ENCODE measurements at regions not wholly inside any gene's neighbourhood (a gene's known extent, or its start where the extent isn't known, plus 50 kb on each side); places are given as distances from the start of the nearest gene placed in this dataset.
"Not testable (repeated sequence)": the region's sequence is repeated elsewhere in the genome, so short reads cannot be mapped to it uniquely, and the experiment has no call there.

- DNase-seq, result not testable (repeated sequence)
Observed at GRCh38 chr15:77896147-77897112, 181.1 kb downstream of the TBC1D2B start.

DNA sequence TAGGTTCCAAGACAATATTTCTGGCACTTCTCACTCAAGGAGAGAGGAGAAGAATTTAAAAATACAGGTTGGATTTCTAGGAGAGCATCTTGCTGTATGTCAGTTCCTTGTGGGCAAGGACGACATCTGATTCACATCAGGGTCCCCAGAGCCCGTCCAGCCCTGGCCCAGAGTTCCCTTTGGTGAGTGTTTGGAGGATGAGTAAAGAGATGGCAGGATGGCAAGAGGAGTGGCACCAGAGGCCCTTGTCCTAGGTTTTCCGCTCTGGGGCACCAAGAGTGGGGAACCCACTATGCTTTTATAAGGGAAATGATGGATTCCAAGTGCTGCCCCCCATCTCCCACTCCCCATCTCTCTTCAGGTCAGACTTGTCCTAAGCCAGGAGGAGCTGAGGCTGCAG lies 181.8 kb downstream of the TBC1D2B start:
- no peak for DNase-seq

GRCh38 chr15:77895145-77895544 lies 182.4 kb downstream of the TBC1D2B start:
- not testable (repeated sequence) for DNase-seq

DNA sequence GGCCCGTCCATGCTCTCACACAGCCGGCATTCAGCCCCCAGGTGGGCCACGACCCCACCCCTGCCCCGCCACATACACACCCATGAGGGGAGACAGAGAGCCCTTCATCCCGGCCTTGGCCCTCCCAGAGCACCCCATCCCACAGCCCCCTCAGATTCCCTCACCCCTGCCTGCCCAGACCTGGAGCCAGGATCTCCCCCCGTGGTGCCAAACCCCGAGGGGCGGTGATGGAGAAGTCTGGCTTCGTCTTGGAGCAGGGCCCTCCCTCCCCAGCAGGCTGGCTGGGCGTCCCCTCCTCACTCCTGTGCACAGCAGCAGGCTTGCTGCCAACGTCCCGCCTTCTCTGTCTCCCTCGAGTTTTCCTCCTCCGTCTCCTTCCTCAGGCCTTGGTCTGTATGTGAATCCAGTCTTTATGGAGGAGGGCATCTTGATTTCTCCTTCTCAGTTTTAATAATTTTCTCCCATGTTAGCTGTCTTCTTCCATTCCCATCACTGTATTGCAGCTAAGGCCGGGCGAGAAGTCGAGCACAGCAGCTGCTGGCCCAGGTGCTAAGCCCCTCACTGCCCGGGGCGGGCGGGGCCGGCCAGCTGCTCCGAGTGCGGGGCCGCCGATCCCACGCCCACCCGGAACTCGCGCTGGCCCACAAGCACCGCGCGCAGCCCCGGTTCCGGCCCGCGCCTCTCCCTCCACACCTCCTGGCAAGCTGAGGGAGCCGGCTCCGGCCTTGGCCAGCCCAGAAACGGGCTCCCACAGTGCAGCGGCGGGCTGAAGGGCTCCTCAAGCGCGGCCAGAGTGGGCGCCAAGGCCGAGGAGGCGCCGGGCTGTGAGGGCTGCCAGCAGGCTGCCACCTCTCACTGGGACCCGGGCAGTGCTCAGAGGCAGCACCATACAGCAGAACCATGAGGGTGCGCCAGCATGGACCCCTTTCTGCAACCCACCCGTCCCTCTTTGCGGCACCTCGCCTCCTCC lies 183.6 kb downstream of the TBC1D2B start:
- DNase-seq, result not testable (repeated sequence)

DNA sequence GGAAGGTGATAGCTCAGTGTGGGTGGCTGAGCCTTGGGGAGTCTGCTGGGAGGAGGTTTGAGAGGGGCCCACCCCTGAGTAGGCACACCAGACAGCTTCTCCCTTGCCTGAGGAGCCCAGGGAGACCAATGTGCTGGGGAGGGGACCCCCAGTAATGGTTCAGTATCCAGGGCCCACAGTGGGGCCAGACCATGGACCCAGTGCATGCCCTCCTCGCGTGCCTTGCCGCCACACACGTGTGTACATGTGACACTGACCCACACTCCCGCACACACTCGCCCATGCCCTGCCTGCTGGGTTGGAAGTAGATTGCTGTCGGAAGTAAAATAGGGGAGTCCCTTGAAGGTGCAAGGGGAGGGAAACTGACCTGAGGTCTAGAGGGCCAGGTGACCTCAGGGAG lies 184.3 kb downstream of the TBC1D2B start:
- not testable (repeated sequence) for DNase-seq

DNA sequence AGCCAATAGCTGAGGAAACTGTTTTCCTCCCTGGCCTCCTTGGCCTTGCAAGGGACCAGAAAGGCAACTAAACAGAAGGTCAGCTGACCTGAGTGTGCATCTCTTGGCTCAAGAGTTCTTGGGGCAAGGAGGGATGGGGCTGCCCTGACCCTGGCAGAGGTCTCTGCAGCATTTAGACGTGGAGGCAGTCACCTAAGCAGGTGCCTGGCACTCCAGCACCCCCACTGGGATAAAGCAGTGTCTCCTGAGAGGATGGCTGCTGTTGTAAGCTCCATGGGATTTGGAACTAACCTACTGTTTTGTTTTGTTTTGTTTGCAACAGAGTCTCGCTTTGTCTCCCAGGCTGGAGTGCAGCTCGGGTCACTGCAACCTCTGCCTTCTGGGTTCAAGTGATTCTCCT lies 185.2 kb downstream of the TBC1D2B start:
- DNase-seq, result no peak

DNA sequence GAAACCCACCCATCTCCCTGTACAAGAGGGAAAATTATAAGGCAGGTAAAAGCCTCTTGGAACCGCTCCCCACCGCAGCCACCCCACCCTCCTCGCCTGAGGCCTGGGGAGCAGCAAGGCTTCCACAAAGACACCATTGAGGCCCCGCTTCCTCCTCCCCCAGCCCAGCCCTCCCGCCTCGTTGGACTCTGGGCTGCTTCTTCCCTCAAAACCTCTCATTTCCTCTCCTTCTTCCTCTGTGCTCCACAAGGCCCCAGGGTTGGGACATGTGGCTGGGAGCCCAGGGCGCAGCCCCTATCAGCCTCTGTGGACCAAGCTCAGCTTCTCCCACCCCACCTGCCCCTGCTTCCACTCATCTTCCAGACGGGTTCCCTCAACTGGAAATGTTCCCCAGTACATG lies 185.6 kb downstream of the TBC1D2B start:
- DNase-seq, result not testable (repeated sequence)

DNA sequence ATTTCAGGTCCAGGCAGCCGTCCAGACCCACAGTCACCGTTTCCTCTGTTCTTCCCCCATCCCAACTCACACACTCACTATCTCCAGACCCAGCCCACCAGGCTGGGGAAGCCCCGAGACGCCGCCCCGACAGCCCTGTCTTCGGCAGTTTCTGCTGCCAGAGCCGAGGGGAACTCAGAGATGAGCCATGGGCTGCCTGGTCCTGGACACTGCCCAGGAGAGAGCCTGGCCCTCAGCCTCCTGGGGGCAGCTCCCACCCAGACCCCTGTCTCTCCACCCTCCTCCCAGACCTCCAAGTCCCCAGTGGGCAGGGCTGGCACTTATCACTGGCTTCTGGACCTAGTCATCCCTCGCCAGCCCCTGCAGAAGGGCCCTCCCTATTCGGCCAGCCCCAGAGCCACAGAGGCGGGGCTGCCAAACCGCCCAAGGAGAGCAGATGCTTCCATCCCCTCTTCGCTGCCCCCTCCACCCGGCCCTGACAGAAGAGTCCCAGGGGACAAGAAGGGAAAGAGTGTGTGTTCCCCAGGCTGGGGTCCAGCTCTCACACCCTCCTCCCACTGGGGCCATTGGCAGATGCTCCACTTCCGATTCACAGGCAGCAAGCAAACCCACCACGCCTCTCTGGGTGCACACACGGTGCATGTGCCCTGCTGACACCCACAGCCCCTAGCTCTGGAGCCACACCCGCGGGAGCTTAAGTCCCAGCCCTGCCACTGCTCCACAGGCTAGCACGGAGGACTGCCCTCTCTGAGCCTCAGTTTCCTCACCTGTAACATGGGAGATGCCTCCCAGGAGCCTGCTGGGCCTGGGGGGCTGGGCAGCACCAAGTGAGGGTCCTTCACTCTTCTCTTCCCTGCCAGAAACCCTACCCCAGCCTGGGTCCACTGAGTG lies 186.4 kb downstream of the TBC1D2B start:
- not testable (repeated sequence) for DNase-seq

DNA sequence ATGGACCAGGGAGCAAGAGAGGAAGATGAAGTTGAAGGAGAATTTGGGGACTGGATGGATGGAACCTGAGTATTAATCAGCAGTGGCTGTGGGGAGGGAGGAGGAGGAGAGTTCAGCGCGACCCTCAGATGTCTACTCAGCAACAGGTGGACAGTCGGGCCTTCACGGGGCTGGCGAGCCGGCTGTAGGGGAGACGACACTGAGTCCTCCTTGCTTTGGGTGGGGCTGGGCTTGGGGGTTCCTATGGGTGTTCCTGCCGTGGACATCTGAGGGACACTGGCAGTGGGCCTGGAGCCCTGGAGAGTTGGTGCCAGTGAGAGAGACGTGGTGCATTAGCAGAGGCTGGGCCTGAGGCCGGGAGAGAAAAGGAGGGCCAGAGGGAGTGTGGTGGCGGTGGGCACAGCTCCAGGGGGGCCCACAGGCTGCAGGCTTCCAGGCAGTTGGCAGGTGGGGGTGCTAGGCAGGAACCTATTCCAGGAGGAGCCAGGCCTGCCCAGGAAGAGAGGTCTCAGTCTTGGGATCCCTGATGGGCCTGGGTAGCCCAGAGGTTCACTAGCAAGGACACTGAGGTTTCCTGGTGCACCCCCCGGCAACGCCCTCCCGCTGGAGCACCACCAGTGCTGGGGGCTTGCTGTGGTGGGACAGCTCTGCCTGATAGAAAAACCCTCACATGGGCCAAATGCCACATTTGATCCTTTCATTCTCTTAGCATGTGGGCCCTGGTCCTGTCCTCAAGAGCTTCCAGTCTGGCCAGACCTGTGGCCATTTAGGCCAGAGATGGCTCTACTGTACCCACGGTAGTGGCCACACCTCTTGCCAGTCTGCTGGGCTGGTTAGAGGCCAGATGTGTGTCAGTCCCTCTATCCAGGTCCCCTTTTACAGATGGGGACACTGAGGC lies 187.4 kb downstream of the TBC1D2B start:
- DNase-seq, result not testable (repeated sequence)

DNA sequence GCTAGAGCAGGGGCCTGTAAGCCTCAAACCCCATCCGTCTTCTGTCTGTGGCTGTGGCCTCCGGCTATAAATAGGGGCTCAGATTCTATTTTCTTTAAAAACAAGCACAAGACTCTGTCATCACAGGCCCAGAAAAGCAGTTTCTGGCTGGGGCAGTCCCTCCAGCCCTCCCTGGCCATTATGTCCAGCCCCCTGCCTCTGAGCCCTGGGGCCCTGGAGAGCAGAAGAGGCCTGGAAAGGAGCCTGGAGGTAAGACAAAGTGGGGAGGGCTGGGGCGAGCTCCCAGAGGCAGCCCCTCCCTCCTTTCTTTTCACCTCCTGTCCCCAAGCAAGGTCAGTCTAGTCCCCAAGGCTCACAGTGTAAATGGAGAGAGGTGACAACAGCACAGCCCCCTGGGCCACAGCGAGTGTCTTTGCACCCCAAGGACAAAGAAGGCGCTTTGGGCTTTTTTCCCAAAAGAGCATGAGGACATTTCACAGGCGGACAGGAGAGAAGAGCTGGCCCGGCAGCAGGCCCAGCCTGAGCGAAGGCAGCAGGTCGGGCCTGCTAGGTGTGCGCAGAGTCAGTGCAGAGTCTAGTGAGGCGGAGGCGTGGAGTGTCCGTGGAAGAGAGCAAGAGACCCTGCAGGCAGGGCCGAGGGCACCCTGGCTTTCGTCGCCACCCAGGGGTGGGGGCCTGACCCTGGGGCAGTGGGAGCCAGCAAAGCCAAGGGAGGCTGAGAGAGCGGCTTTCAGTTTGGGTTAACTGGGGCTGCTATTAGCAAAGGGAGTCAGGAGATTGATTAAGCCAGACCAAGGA lies 188.3 kb downstream of the TBC1D2B start:
- DNase-seq, result no peak

- not testable (repeated sequence) for DNase-seq
Observed at GRCh38 chr15:77887563-77888429, 189.7 kb downstream of the TBC1D2B start.

- no peak for DNase-seq
Observed at GRCh38 chr15:77886805-77887448, 190.6 kb downstream of the TBC1D2B start.

DNA sequence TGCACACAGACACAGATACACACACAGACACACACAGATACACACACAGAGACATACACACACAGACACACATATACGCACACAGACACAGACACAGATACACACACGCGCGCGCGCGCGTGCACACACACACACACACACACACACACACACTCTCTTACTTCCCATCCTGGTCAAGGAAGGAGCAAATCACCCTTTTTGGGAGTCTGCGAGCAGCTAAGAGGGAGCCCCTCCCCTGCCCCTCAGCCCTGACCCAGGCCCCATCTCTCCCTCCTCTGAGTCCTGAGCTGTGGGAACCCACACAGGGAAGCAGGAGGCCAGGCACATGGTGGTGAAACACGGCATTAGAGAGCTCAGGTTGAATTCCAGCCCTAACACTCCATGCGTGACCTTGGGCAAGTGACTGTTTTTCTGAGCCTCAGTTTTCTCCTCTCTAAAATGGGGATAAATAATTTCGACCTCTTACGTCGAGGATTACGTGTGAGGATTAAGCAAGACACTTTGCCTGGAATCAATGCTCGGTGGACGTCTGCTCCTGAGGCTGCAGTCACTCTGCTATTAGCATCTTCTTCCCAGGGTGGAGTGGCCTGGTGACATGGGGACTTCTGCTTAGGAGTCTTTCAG lies 191.5 kb downstream of the TBC1D2B start:
- DNase-seq, result not testable (repeated sequence)

- DNase-seq, result not testable (repeated sequence)
Observed at GRCh38 chr15:77883012-77883411, 194.5 kb downstream of the TBC1D2B start.

DNA sequence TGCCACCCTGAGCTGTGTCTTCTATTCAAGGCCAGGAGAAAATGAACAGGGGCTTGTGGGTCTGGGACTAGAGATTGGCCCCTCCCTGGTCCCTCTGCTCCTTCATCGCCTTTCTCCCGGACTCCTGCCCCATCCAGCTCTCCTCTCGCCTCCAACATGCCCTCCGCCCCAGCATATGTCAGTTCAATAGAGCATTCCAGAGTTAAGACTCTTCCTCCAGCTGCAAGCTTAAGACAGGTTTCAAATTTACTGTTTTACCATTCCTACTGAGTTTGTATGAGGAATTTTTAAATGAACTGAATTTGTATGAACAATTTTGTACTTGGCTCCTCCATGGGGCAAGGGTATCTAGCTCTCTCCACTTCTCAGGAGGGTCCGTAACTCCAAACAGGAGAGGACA lies 195.6 kb downstream of the TBC1D2B start:
- DNase-seq, result no peak

GRCh38 chr15:77881535-77881934 lies 196.0 kb downstream of the TBC1D2B start:
- DNase-seq, result not testable (repeated sequence)

DNA sequence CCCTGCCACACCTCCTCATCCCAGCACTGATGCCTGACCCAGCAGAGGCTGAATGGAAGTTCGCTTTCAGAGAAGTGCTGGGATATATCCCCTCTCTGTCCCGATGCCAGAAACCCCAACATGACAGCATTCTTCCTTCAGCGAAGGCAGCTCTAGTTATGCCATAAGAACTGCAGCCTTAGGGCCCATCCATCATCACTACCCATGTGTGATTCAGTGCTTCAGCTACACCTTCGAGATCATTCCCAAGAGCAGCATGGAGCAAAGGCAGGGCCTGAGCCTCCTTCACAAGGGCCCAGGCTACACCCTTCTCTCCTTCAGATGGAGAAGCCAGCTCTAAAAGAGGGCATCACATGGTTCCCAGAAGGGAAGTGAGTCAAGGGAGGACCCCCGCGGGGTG lies 198.0 kb downstream of the TBC1D2B start:
- not testable (repeated sequence) for DNase-seq

Data from activated naive CD4-positive, alpha-beta T cell treated with Interleukin-2 at 50 U/mL for 16 hours (primary cell).